ENCODE measurements at regions not wholly inside any gene's neighbourhood (a gene's known extent, or its start where the extent isn't known, plus 50 kb on each side); places are given as distances from the start of the nearest gene placed in this dataset.

GRCh38 chr14:97426776-97427175 lies 629.6 kb downstream of the VRK1 start:
- no peak for TF ChIP-seq POLR2A (IDR thresholded peaks at IDR 0.05; ENCODE audit: low read depth, low read length)
- no peak for TF ChIP-seq CTCF (IDR thresholded peaks at IDR 0.05; ENCODE audit: extremely low read depth in 1 of 2, insufficient read depth in 1 of 2, low read depth in 1 of 2, low read length in 2 of 2)
- no peak for TF ChIP-seq MYC (IDR thresholded peaks at IDR 0.05; ENCODE audit: low read depth, low read length)
- no peak for TF ChIP-seq POLR2AphosphoS5 (IDR thresholded peaks at IDR 0.05; ENCODE audit: insufficient read depth, low read depth, low read length)
